Motor neuron (in vitro differentiated cells): ENCODE measurements at regions not wholly inside any gene's neighbourhood (a gene's known extent, or its start where the extent isn't known, plus 50 kb on each side); places are given as distances from the start of the nearest gene placed in this dataset.

Experiments used
- ATAC-seq, 8 experiments: fragments of 200-7000 bp; cut with Tn5 transposase; replicated peaks in 6 of 8; 2 replicates each; pipeline ENCODE4 v1.8.0; 2021; ENCODE audit warnings: mild to moderate bottlenecking in 8 of 8, moderate library complexity in 8 of 8
- H3K27ac ChIP-seq, 2 donors: fragments of 250-450 bp; sonication (Bioruptor Pico); 2 replicates each; pipeline ENCODE4 v1.9.0; 2021; ENCODE audit warnings: antibody characterized with exemption in 2 of 2, mild to moderate bottlenecking in 2 of 2, moderate library complexity in 1 of 2
- H3K4me1 ChIP-seq, 2 donors: fragments of 250-450 bp; sonication (Bioruptor Pico); replicated peaks in 1 of 2; 2 replicates each; pipeline ENCODE4 v1.6.1; 2021; ENCODE audit warnings: antibody characterized with exemption in 2 of 2, mild to moderate bottlenecking in 2 of 2, moderate library complexity in 1 of 2
- H3K4me3 ChIP-seq, 5 donors: fragments of 250-450 bp; sonication (Bioruptor Pico); 2 replicates each; pipeline ENCODE4 v1.9.0; 2021; ENCODE audit warnings: antibody characterized with exemption in 5 of 5, mild to moderate bottlenecking in 5 of 5, moderate library complexity in 4 of 5
- WGBS, 10 experiments: fragments of 450-650 bp; shearing (Covaris generic); methylation state at CpG; one replicate each; pipeline ENCODE4 v1.0.0; 2022; 5-methylcytosine and 5-hydroxymethylcytosine counted together
- in situ Hi-C, 9 experiments: fragments of 400-800 bp; cut with MboI; loops; one replicate each; pipeline ENCODE4 v1.15.0; 2021; ENCODE audit warnings: low sequenced_read_pairs in 9 of 9, low pct_unique_long_range_greater_than_20kb in 2 of 9; ENCODE audit not compliant: unreplicated experiment in 9 of 9

DNA sequence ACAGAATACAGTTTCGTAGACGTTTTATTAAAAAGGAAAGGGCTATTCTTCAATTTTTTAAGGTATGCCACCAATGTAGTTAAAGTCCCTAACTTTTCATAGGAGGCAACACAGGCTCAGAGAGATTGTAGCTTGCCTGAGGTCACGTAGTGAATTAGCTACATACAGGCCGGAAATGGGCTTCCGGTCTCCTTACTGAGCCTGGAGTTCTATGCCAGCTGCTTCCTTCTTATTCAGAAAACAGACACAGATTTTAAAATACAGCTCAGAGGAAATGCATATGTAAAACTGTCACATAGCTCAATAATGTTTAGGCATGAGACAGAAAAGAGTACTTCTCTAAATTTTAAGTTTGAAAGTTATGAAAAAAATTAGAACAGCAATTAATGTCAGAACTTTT is 85.4 kb upstream of the TUBA3C start:
- Histone ChIP-seq H3K27ac (no peak overlapping the region), H3K4me3 (no peak overlapping the region), H3K4me1 (no peaks in the 10 kb centered on the region)
- in situ Hi-C loops, result no loop called here
- no peak for ATAC-seq
- WGBS, 10 experiments, result 0 to 100% (median 27%) methylated on average over 2 to 5 of the region's 5 CpGs; no CpG with 5 or more reads in 1 of the 10 experiments

DNA sequence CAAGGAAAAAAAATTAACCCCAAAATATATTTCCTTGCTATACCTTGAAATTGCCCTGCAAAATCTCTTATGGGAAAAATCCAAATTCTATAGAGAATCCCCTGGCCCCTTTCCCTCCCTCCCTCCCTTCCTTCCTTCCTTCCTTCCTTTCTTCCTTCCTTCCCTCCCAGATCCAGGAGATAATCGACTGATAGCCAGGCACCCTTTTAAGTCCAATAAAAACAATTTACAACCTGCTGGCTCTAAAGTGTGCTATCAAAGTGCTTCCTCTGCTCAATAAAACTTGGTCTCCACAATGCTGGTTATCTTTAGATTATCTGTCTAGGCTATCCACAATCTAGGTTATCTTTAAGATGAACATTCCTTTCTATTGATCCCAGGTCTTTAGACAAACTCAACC is 83.1 kb upstream of the TUBA3C start:
- Histone ChIP-seq H3K27ac (no peak overlapping the region), H3K4me3 (no peak overlapping the region), H3K4me1 (no peaks in the 10 kb centered on the region)
- 0% methylated on average over 1 of the region's 1 CpG; no CpG with 5 or more reads in 8 of the 10 experiments for WGBS, 10 experiments
- in situ Hi-C loops, result no loop called here
- ATAC-seq, result no peak

DNA sequence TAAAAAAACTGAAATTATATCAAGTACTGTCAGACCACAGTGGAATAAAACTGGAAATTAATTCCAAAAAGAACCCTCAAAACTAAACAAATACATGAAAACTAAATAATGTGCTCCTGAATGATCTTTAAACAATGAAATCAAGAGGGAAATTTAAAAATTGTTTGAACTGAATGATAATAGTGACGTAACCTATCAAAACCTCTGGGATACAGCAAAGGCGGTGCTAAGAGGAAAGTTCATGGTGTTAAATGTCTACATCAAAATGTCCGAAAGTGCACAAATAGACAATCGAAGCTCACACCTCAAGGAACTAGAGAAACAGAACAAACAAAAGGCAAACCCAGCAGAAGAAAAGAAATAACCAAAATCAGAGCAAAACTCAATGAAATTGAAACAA is 70.8 kb upstream of the TUBA3C start:
- in situ Hi-C loops, result no loop called here
- Histone ChIP-seq H3K4me1 (no peaks in the 10 kb centered on the region), H3K27ac (no peak overlapping the region), H3K4me3 (no peak overlapping the region)
- 1 to 57% (median 30%) methylated on average over 3 to 4 of the region's 4 CpGs for WGBS, 10 experiments
- ATAC-seq, result no peak

DNA sequence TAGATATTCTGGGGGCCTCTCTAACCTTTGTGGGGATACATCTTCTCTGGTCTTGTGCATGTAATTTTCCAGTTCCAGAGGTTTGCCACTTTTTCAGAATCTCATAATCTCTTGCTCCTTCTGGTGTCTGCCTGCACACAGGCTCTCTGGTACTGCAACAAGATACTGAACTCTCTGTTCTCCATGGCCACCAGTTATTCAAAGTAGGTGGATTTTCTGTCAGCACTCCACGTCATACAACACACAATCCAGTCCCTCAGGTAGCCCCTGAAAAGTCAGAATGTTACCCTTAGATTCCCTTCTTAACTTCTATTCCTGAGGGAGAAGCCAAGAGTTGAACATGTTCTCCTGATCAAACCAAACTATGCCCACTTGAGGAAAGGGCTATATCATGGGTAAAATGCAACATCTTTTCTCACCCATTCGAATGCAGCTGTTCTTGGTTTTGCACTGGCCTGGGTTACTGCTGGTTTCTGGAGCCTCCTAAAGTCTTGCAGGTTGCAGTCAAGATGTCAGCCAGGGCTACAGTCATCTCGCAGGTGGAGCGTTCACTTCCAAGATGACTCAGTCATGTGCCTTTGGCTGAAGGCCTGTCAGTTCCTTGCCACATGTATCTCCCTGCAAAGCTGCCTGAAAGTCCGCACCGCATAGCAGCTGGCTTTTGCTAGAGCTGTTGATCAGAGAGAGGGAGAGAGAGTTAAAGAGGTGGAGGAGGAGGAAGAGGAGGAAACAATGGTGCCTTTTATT is 57.7 kb upstream of the TUBA3C start:
- no peak overlapping the region for H3K4me3 ChIP-seq
- no peak overlapping the region for H3K27ac ChIP-seq
- H3K4me1 ChIP-seq, result no peaks in the 10 kb centered on the region
- 0 to 80% (median 16%) methylated on average over 1 to 5 of the region's 6 CpGs; no CpG with 5 or more reads in 2 of the 10 experiments for WGBS, 10 experiments
- no peak for ATAC-seq
- in situ Hi-C loops, result no loop called here
